Kidney (tissue), 13 donors: ENCODE measurements at regions not wholly inside any gene's neighbourhood (a gene's known extent, or its start where the extent isn't known, plus 50 kb on each side); places are given as distances from the start of the nearest gene placed in this dataset.

ENCODE experiments used
- DNase-seq, 5 donors: peaks; one replicate each; pipeline ENCODE4 v3.0.0-alpha.2; 2013 to 2020
- FAIRE-seq: peaks from 2 replicates; lab custom pipeline; 2012; peaks lifted over from hg19 to GRCh38; lab: Jason Lieb, UNC
- H3K27ac ChIP-seq, 2 donors: one replicate each; pipeline ENCODE4 v1.7.0; 2013; ENCODE audit warnings: low read depth in 2 of 2, low read length in 2 of 2, inconsistent platforms in 1 of 2
- H3K27me3 ChIP-seq: one replicate; pipeline ENCODE4 v1.7.1; 2013; ENCODE audit warnings: low read length, inconsistent platforms; ENCODE audit not compliant: control insufficient read depth, insufficient read depth
- H3K36me3 ChIP-seq, 3 donors: one replicate each; pipeline versions ENCODE4 v1.7.0 to v1.7.1; 2013; ENCODE audit warnings: low read length in 3 of 3, control low read depth in 1 of 3, inconsistent platforms in 1 of 3; ENCODE audit not compliant: insufficient read depth in 3 of 3, control insufficient read depth in 2 of 3
- H3K4me1 ChIP-seq, 3 donors: one replicate each; pipeline versions ENCODE4 v1.7.0 to v1.7.1; 2013; ENCODE audit warnings: low read length in 3 of 3, inconsistent platforms in 1 of 3, low read depth in 1 of 3; ENCODE audit not compliant: control insufficient read depth in 2 of 3, insufficient read depth in 2 of 3
- H3K4me3 ChIP-seq, 3 donors: one replicate each; pipeline versions ENCODE4 v1.7.0 to v1.8.1; 2013; ENCODE audit warnings: low read length in 3 of 3, control low read depth in 1 of 3, inconsistent platforms in 1 of 3
- H3K9ac ChIP-seq, 3 donors: one replicate each; pipeline versions ENCODE4 v1.7.0 to v1.7.1; 2013; ENCODE audit warnings: low read length in 3 of 3, control low read depth in 1 of 3, inconsistent platforms in 1 of 3
- H3K9me3 ChIP-seq, 3 donors: one replicate each; pipeline versions ENCODE4 v1.7.0 to v1.7.1; 2013; ENCODE audit warnings: low read length in 3 of 3, control low read depth in 1 of 3, inconsistent platforms in 1 of 3; ENCODE audit not compliant: control insufficient read depth in 2 of 3, insufficient read depth in 1 of 3
- intact Hi-C: fragments of 100-400 bp; cut with DNase I; formaldehyde crosslinking; loops from one replicate; pipeline ENCODE4 v1.11.1; 2022
- TF ChIP-seq, protein P1 (sequence below): IDR thresholded peaks from 3 replicates; pipeline ENCODE4 v1.5.1; 2012; ENCODE audit warnings: mild to moderate bottlenecking, moderate library complexity, borderline replicate concordance; ENCODE audit not compliant: insufficient read depth; ENCODE audit errors: extremely low read depth
- donor health status: control.
- donor health status: control.
- donor health status: control.
- donor health status: control.
- donor health status: control.
- donor health status: DM: yes; HTN: yes; CAD: no.
- donor health status: Normal renal cell carcinoma (clear cell type).

DNA sequence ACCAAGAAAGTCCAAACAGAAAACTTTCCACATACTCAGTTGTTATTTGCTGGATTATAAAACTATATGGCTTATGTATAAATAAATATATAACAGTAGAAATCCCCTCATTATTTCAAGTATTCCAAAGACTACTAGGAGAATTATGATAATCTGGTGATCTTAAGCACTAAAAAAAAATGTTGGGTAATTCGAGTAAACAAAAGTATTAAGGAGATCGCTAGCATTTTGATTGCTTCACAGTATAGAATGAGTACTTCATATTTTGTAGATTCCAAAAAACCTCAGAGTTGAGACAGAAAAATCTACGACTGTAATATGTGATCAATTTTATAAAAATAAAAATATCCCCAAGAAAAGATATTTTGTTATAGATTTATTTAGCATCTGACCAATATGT, 236.4 kb upstream of the TENT5A start:
- DNase-seq (no peak), FAIRE-seq (no peak)
- Histone ChIP-seq H3K4me3 (no peak overlapping the region), H3K9me3 (no peaks in the 10 kb centered on the region), H3K36me3 (no peaks in the 10 kb centered on the region), H3K27me3 (no peaks in the 10 kb centered on the region), H3K27ac (no peak overlapping the region), H3K4me1 (no peaks in the 10 kb centered on the region), H3K9ac (no peak overlapping the region)
- intact Hi-C loops, result no loop called here
- TF ChIP-seq, protein P1, sequence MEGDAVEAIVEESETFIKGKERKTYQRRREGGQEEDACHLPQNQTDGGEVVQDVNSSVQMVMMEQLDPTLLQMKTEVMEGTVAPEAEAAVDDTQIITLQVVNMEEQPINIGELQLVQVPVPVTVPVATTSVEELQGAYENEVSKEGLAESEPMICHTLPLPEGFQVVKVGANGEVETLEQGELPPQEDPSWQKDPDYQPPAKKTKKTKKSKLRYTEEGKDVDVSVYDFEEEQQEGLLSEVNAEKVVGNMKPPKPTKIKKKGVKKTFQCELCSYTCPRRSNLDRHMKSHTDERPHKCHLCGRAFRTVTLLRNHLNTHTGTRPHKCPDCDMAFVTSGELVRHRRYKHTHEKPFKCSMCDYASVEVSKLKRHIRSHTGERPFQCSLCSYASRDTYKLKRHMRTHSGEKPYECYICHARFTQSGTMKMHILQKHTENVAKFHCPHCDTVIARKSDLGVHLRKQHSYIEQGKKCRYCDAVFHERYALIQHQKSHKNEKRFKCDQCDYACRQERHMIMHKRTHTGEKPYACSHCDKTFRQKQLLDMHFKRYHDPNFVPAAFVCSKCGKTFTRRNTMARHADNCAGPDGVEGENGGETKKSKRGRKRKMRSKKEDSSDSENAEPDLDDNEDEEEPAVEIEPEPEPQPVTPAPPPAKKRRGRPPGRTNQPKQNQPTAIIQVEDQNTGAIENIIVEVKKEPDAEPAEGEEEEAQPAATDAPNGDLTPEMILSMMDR, result no peak

DNA sequence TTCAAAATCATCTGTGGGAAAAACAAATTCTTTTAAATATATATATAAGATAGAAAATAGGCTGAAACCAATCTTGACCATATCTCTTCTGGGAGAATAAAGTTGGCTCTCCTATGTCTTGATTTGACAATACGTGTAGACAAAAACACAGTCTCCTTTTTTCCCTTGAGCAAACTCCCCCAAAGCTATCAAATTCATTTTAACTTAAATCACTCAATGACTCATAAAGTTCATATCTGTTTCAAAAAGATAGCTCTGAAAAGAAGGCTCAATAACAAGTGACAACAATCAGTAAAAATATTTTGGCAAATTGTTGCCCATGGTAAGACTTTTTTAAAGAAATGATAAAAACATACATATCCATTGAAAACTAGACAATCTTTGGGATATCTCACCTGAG, 236.0 kb upstream of the TENT5A start:
- intact Hi-C loops, result no loop called here
- H3K4me3 ChIP-seq, result no peak overlapping the region
- no peaks in the 10 kb centered on the region for H3K36me3 ChIP-seq
- DNase-seq (no peak), FAIRE-seq (no peak)
- no peaks in the 10 kb centered on the region for H3K4me1 ChIP-seq
- TF ChIP-seq, protein P1, result no peak
- H3K9ac ChIP-seq, result no peak overlapping the region
- no peaks in the 10 kb centered on the region for H3K27me3 ChIP-seq
- H3K9me3 ChIP-seq, result no peaks in the 10 kb centered on the region
- no peak overlapping the region for H3K27ac ChIP-seq

DNA sequence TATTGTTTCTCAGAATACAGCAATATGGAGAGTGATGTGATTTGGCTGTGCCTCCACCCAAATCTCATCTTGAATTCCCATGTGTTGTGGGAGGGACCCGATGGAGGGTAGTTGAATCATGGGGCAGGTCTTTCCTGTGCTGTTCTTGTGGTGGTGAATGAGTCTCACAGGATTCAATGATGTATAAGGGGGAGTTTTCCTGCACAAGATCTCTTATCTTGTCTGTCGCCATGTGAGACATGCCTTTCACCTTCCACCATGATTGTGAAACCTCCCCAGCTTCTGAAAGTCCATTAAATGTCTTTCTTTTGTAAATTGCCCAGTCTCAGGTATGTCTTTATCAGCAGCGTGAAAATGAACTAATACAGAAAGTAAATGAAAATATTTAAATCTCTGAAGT, 234.8 kb upstream of the TENT5A start:
- no peaks in the 10 kb centered on the region for H3K9me3 ChIP-seq
- no peak for DNase-seq
- TF ChIP-seq, protein P1, result no peak
- no peak overlapping the region for H3K27ac ChIP-seq
- no peak overlapping the region for H3K4me3 ChIP-seq
- no peaks in the 10 kb centered on the region for H3K4me1 ChIP-seq
- H3K27me3 ChIP-seq, result no peaks in the 10 kb centered on the region
- H3K36me3 ChIP-seq, result no peaks in the 10 kb centered on the region
- intact Hi-C loops, result no loop called here
- FAIRE-seq, result no peak
- H3K9ac ChIP-seq, result no peak overlapping the region

DNA sequence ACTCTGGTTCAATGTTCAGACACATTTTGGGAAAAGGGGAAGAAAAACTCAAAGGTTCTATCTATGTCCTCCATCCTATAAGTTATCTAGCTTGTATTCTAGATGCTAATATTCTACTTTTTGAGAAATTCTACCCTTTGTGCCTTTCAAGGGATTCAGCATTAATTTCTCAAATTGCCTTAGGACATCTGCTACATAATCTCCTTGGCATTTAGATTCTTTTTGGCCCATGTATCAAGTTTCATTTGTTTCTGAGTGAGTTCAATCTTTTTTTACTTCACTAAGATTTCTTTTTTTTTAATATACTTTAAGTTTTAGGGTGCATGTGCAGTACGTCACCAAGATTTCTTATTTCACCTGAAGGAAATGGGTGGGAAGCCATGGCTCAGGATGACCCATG, 232.7 kb upstream of the TENT5A start:
- no peak for FAIRE-seq
- intact Hi-C loops, result no loop called here

More for the DNA sequence above, 232.7 kb upstream of the TENT5A start:
- H3K36me3 ChIP-seq, result no peaks in the 10 kb centered on the region
- H3K9ac ChIP-seq, result no peak overlapping the region
- H3K27me3 ChIP-seq, result no peaks in the 10 kb centered on the region
- H3K4me1 ChIP-seq, result no peaks in the 10 kb centered on the region
- H3K9me3 ChIP-seq, result no peaks in the 10 kb centered on the region
- DNase-seq, result no peak
- TF ChIP-seq, protein P1, result no peak
- H3K27ac ChIP-seq, result no peak overlapping the region
- no peak overlapping the region for H3K4me3 ChIP-seq
